GM10266 (cell line): ENCODE measurements at regions not wholly inside any gene's neighbourhood (a gene's known extent, or its start where the extent isn't known, plus 50 kb on each side); places are given as distances from the start of the nearest gene placed in this dataset.

Experiments used
- DNase-seq: peaks from one replicate; pipeline ENCODE4 v3.0.0; 2012; ENCODE audit errors: extremely low spot score
- TF ChIP-seq, protein P1 (sequence below): IDR thresholded peaks from 2 replicates; pipeline ENCODE4 v1.5.1; 2012; ENCODE audit warnings: mild to moderate bottlenecking, low read depth; ENCODE audit not compliant: control insufficient read depth, insufficient read depth; ENCODE audit errors: missing control alignments

DNA sequence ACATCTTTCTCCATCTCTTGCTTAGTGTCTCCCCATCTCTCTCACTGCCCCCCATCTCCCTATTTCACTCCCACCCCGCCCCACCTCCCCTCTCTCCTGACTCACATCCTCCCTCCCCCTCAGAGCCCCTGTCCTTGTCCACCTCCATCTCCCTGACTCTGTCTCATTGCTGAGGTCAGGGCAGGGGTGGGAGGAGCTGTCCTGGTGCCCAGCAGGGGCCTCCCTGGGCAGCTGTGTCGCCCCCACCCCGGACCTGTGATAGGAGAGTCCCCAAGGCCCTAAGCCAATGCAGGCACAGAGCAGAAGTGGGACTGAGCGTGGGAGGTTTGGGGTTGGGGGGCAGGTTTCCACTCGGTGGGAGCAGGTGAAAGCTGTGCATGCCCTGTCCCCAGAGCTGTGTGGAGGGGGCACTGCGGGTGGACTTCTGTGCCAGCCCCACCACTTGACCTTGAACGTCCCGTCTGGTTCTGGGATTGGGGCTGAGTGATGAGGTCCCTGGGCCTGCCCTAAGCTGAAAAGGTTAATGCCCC is 210.8 kb downstream of the TBC1D2B start:
- TF ChIP-seq, protein P1, sequence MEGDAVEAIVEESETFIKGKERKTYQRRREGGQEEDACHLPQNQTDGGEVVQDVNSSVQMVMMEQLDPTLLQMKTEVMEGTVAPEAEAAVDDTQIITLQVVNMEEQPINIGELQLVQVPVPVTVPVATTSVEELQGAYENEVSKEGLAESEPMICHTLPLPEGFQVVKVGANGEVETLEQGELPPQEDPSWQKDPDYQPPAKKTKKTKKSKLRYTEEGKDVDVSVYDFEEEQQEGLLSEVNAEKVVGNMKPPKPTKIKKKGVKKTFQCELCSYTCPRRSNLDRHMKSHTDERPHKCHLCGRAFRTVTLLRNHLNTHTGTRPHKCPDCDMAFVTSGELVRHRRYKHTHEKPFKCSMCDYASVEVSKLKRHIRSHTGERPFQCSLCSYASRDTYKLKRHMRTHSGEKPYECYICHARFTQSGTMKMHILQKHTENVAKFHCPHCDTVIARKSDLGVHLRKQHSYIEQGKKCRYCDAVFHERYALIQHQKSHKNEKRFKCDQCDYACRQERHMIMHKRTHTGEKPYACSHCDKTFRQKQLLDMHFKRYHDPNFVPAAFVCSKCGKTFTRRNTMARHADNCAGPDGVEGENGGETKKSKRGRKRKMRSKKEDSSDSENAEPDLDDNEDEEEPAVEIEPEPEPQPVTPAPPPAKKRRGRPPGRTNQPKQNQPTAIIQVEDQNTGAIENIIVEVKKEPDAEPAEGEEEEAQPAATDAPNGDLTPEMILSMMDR = no peak
- no peak for DNase-seq

DNA sequence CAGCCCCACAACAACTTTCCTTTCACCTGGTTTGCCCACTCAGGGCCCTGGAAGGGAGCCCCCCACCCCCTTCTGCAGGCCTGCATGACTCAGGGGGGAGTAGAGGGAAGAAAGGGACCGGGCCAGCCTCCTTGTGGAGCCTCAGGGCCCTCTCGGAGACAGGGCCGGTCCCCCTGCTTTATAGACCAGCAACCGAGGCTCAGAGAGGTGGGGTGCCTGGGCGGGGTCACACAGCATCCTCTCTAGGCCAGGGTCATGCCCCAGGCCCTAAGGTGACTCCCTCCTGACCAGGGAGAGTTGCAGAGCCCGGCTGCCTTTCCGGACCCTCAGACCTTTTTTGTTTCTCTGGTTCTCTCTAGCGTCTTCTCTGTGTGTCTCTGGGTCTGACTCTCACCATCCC is 211.3 kb downstream of the TBC1D2B start:
- TF ChIP-seq, protein P1 = no peak
- no peak for DNase-seq

DNA sequence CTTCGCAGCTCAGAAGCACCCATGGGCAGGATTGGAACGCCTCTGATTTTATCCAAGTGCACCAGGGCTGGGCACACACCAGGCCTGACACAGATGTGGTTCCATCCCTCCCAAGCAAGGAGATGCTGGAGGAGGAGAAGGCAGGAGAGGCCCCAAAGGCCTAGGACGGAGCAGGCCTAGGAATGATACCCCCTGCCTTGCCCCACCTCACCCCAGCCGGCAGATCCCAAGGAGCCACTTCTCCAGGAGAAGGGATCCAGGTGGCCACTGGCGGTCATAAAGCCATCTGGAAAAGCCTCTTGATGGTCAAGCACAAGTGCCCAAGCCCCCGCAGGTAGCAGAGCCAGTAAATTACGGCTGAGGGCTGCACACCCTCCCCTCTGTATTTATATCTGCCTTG is 211.8 kb downstream of the TBC1D2B start:
- no peak for DNase-seq
- TF ChIP-seq, protein P1 = no peak

DNA sequence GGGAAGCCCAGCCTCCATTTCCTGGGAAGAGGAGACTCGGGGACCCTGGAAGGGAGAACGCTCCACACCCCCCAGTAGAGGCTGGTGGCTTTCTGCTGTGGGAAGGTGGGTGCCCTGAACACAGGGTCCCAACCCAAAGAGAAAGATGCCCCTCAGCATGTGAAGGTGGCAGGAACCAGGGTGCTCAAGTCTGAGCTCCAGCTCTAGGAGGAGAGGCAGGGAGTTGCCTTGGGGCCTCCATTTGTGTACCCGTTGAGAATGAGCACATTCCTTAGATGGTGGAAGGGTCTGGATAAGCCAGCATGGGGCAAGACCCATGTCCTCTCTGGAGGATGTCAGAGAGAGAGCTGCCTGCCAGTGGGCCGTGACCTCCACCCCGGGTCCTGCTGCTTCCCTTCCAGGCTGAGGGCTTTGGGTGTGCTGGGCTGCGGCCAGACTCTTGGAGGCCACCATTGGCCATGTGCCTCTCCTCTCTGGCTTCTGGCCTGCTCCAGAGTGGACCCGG is 212.4 kb downstream of the TBC1D2B start:
- DNase-seq = no peak
- TF ChIP-seq, protein P1 = no peak

DNA sequence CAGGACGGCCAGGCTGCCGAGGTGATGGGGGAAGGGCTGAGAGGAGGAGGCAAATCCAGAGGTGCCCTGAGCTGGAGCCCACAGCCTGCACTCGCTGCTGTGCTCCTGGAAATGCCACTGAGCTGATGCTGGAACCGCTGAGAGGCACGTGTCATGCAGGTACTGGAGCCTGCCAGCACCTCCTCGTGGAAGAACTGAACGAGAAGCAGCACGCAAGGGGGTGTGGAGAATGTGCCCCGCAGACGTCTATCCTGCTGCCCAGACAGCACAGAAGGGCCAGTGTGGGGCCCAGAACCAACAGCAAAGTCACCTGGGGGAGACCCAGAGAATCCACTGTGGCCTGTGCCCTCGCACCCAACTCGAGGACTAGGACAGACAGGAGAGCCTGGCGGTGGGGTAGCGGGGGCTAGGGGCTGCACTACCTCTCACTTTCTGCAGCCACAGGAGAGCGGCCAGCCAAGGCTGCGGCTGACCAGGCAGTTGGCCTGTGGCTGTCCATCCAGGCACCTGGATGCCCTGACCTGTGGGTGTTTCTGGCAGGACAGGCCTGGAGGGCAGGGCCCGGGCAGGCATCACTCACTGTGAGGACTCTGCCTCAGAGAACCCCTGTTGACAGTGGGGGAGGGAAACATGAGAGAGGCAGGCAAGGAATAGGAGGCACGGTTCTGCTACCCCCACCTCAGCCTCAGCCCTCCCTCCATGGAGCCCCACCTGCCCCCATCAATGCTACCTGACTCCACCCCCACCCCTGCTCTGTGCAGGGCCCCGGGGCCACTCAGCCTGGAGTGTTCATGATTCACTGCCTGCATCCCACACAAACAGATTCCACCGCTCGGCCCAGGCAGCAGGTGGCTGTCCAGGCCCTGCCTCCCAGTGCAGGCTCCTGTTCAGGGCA is 213.1 kb downstream of the TBC1D2B start:
- no peak for DNase-seq
- TF ChIP-seq, protein P1 = no peak

DNA sequence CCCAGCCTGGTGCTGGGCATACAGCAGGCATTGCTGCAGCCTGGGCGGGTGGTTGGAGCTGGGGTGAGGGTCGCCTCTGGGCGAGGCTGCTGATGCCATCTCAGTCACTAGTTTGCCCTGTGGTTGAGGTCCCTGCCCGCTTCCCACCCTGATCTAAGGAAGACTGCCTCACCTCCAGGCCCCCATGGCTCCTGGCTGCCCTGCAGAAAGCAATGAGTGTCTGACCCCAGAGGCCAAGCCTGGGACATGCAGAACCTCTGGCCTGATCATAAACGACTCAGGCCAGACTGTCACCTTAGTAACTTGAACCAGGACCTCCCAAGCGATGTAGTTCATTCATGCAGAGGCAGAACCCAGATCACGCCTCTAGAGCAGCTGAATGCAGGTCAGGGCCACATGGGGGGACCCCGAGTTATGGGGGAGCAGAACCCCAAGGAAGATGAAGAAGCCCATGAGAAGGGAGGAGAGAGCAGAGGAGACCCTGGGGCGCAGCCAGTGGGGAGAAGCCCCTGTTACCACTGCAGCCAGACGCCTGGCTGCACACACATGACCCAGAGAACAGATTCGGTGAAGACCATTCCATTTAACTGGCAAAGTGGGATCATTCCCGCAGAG is 213.9 kb downstream of the TBC1D2B start:
- TF ChIP-seq, protein P1 = no peak
- DNase-seq = no peak
